Vagina (tissue), 2 donors: ENCODE measurements at regions not wholly inside any gene's neighbourhood (a gene's known extent, or its start where the extent isn't known, plus 50 kb on each side); places are given as distances from the start of the nearest gene placed in this dataset.

Experiments used
- CTCF ChIP-seq, 3 experiments: fragments of 450-650 bp in 2 of 3; fragments of 200-600 bp in 1 of 3; sonication (generic) in 1 of 3; IDR thresholded peaks; one replicate each; pipeline ENCODE4 v1.5.1; 2017 to 2019; ENCODE audit warnings: antibody characterized with exemption in 3 of 3, mild to moderate bottlenecking in 2 of 3, moderate library complexity in 2 of 3
- POLR2AphosphoS5 ChIP-seq, 2 donors: sonication (generic); formaldehyde crosslinking; IDR thresholded peaks; one replicate each; pipeline ENCODE4 v1.9.0; 2017; ENCODE audit warnings: antibody characterized with exemption in 2 of 2, mild to moderate bottlenecking in 2 of 2, low read depth in 1 of 2; ENCODE audit not compliant: insufficient read depth in 1 of 2

- TF ChIP-seq CTCF (IDR thresholded peaks at IDR 0.05) (no peak), POLR2AphosphoS5 (IDR thresholded peaks at IDR 0.05; ENCODE audit: insufficient read depth in 1 of 2, low read depth in 1 of 2) (no peak)
These were observed 367.0 kb upstream of the POM121L12 start for GRCh38 chr7:52668435-52668834.
